Gastroesophageal sphincter (tissue), 3 donors: ENCODE measurements at regions not wholly inside any gene's neighbourhood (a gene's known extent, or its start where the extent isn't known, plus 50 kb on each side); places are given as distances from the start of the nearest gene placed in this dataset.

ENCODE experiments used
- CTCF ChIP-seq, 4 experiments: fragments of 200-600 bp in 2 of 4; fragments of 450-650 bp in 2 of 4; sonication (generic) in 1 of 4; IDR thresholded peaks; one replicate each; pipeline ENCODE4 v1.5.1; 2017 to 2019; ENCODE audit warnings: antibody characterized with exemption in 4 of 4, mild to moderate bottlenecking in 2 of 4, moderate library complexity in 2 of 4
- EP300 ChIP-seq: sonication (generic); formaldehyde crosslinking; IDR thresholded peaks from one replicate; pipeline ENCODE4 v1.6.1; 2017; ENCODE audit warnings: antibody characterized with exemption, mild to moderate bottlenecking
- POLR2A ChIP-seq, 2 donors: fragments of 450-650 bp; IDR thresholded peaks; one replicate each; pipeline ENCODE4 v1.6.1; 2017; ENCODE audit warnings: antibody characterized with exemption in 2 of 2, mild to moderate bottlenecking in 2 of 2, moderate library complexity in 1 of 2
- POLR2AphosphoS5 ChIP-seq: sonication (generic); formaldehyde crosslinking; IDR thresholded peaks from one replicate; pipeline ENCODE4 v1.6.1; 2017; ENCODE audit warnings: antibody characterized with exemption

GRCh38 chr2:17380003-17380402, 138.2 kb downstream of the RAD51AP2 start:
- TF ChIP-seq CTCF (IDR thresholded peaks at IDR 0.05) (no peak), POLR2A (IDR thresholded peaks at IDR 0.05) (no peak), POLR2AphosphoS5 (no peak), EP300 (no peak)
